ENCODE measurements at regions not wholly inside any gene's neighbourhood (a gene's known extent, or its start where the extent isn't known, plus 50 kb on each side); places are given as distances from the start of the nearest gene placed in this dataset.

- in situ Hi-C loops (cut with MboI; ENCODE audit: low pct_ligation_motif_present in 1 of 4, low pct_unique_long_range_greater_than_20kb in 1 of 4, low sequenced_read_pairs in 3 of 4): no loop called here
- no peaks in the 10 kb centered on the region for H3K36me3 ChIP-seq
- no peaks in the 10 kb centered on the region for H3K27me3 ChIP-seq
- H3K4me3 ChIP-seq: no peak overlapping the region
- intact Hi-C loops (cut with DNase I; ENCODE audit: low total_unique reads): no loop called here
- H3K4me1 ChIP-seq: no peaks in the 10 kb centered on the region
- DNase-seq: no peak
- TF ChIP-seq EP300 (IDR thresholded peaks at IDR 0.05; ENCODE audit: low read depth) (no peak), CTCF (IDR thresholded peaks at IDR 0.05) (no peak), POLR2AphosphoS5 (IDR thresholded peaks at IDR 0.05) (no peak), POLR2A (IDR thresholded peaks at IDR 0.05) (no peak)
- no peak overlapping the region for H3K27ac ChIP-seq
- WGBS, 2 donors (ENCODE audit: low coverage in 1 of 2): 56 to 73% methylated on average over 5 to 6 of the region's 6 CpGs
- H3K9me3 ChIP-seq: no peaks in the 10 kb centered on the region
Observed at GRCh38 chr9:90478821-90479220, 163.8 kb downstream of the DIRAS2 start.

GRCh38 chr9:90485028-90485427, 157.6 kb downstream of the DIRAS2 start:
- Histone ChIP-seq H3K27me3 (no peaks in the 10 kb centered on the region), H3K36me3 (no peaks in the 10 kb centered on the region), H3K27ac (no peak overlapping the region), H3K4me3 (no peak overlapping the region), H3K4me1 (no peaks in the 10 kb centered on the region), H3K9me3 (peaks cover 0 to 4% of the 10 kb centered on the region in 2 donors)
- WGBS, 2 donors (ENCODE audit: low coverage in 1 of 2): 73 to 79% methylated on average over 1 of the region's 1 CpG
- in situ Hi-C loops (cut with MboI; ENCODE audit: low pct_ligation_motif_present in 1 of 4, low pct_unique_long_range_greater_than_20kb in 1 of 4, low sequenced_read_pairs in 3 of 4) (no loop called here), intact Hi-C loops (cut with DNase I; ENCODE audit: low total_unique reads) (no loop called here)
- no peak for DNase-seq
- TF ChIP-seq CTCF (IDR thresholded peaks at IDR 0.05) (no peak), EP300 (IDR thresholded peaks at IDR 0.05; ENCODE audit: low read depth) (no peak), POLR2A (IDR thresholded peaks at IDR 0.05) (no peak), POLR2AphosphoS5 (IDR thresholded peaks at IDR 0.05) (no peak)

GRCh38 chr9:90489066-90489465, 153.6 kb downstream of the DIRAS2 start:
- intact Hi-C loops (cut with DNase I; ENCODE audit: low total_unique reads) (no loop called here), in situ Hi-C loops (cut with MboI; ENCODE audit: low pct_ligation_motif_present in 1 of 4, low pct_unique_long_range_greater_than_20kb in 1 of 4, low sequenced_read_pairs in 3 of 4) (no loop called here)
- H3K36me3 ChIP-seq: no peaks in the 10 kb centered on the region
- no peak overlapping the region for H3K4me3 ChIP-seq
- 71 to 86% methylated on average over 4 of the region's 4 CpGs for WGBS, 2 donors (ENCODE audit: low coverage in 1 of 2)
- H3K27ac ChIP-seq: no peak overlapping the region
- no peaks in the 10 kb centered on the region for H3K4me1 ChIP-seq
- no peaks in the 10 kb centered on the region for H3K27me3 ChIP-seq
- DNase-seq: no peak
- peaks cover 0 to 7% of the 10 kb centered on the region in 2 donors for H3K9me3 ChIP-seq
- TF ChIP-seq EP300 (IDR thresholded peaks at IDR 0.05; ENCODE audit: low read depth) (no peak), CTCF (IDR thresholded peaks at IDR 0.05) (no peak), POLR2A (IDR thresholded peaks at IDR 0.05) (no peak), POLR2AphosphoS5 (IDR thresholded peaks at IDR 0.05) (no peak)

GRCh38 chr9:90499761-90500160, 142.9 kb downstream of the DIRAS2 start:
- in situ Hi-C loops (cut with MboI; ENCODE audit: low pct_ligation_motif_present in 1 of 4, low pct_unique_long_range_greater_than_20kb in 1 of 4, low sequenced_read_pairs in 3 of 4): no loop called here
- H3K27ac ChIP-seq: no peak overlapping the region
- H3K36me3 ChIP-seq: no peaks in the 10 kb centered on the region
- 68 to 87% methylated on average over 2 of the region's 2 CpGs for WGBS, 2 donors (ENCODE audit: low coverage in 1 of 2)
- H3K9me3 ChIP-seq: no peaks in the 10 kb centered on the region
- no peak for DNase-seq
- TF ChIP-seq POLR2AphosphoS5 (IDR thresholded peaks at IDR 0.05): no peak
- TF ChIP-seq CTCF (IDR thresholded peaks at IDR 0.05): no peak
- no peak for TF ChIP-seq POLR2A (IDR thresholded peaks at IDR 0.05)
- TF ChIP-seq EP300 (IDR thresholded peaks at IDR 0.05; ENCODE audit: low read depth): no peak
- intact Hi-C loops (cut with DNase I; ENCODE audit: low total_unique reads): no loop called here
- no peaks in the 10 kb centered on the region for H3K4me1 ChIP-seq
- no peak overlapping the region for H3K4me3 ChIP-seq
- no peaks in the 10 kb centered on the region for H3K27me3 ChIP-seq
